ENCODE measurements at regions not wholly inside any gene's neighbourhood (a gene's known extent, or its start where the extent isn't known, plus 50 kb on each side); places are given as distances from the start of the nearest gene placed in this dataset.

DNA sequence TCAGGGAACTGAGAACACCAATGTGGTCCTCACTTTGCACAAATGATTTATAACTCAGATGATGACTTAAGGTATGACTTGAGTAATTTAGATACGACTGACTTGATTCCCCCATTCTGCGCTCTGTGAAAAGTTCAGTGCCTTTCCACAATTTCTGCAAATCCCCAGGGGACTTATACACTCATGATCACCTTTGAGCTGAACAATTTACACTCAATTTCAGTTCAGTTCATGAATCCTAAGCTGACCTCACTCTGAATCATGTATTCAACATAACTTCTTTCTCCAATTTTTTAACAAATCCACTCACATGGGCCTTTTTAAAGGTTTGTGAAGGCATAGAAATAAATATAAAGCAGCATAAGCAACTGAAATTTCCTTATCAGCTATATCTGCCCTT lies 274.2 kb downstream of the FAM76B start:
- no peak for DNase-seq

DNA sequence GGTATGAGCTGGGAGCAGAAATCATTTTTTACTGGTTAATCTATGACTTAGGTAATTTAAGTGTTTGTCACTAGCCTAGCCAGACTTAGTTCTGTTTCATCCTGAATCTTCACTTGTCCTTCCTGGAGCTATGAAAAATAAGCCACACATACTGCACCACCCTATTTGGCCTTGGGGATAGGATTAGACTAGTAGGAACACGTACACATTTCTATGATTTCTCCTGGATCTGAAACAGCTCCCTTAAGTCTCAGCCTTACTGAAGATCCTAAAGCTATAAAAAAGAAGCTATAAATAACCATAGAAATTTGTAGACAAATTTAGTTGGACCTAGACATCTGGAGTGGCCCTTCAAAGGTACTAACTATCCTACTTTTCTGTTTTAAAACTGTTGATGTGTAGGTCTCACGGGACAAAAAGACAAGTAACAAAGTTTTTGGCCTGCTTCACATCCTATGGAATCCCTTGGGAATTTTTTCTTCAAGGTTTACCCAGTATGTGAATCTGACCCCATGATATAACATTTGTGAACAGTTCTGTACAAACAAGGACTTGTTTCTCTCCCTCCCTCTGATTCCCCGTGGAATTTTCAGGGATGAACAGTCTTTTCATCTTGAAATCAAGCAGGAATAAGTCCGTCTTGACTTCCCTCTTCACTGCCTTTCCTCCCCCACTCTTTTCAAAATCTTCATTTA lies 275.0 kb downstream of the FAM76B start:
- DNase-seq, result peak in 1 of 3 donors; percentile 44

DNA sequence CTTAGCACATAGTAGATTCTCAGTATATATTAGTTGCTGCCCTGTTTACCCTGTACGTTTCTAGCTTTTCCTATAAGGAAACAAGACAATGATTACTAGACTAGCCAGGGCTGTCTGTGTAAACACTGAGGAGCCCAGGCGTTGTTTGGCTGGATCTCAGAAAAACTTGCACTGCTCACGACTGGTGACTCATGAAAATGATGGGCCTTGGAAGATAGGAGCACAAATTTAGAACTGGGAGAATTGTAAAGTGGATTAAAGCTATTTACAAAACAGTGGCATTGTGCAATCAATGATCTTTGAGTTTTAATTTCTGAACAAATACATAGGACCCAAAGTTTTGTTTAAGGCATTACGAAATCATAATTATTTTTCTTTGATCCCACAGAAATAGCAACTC lies 276.9 kb downstream of the FAM76B start:
- peak; percentile 67 to 87 (median 80) for DNase-seq

DNA sequence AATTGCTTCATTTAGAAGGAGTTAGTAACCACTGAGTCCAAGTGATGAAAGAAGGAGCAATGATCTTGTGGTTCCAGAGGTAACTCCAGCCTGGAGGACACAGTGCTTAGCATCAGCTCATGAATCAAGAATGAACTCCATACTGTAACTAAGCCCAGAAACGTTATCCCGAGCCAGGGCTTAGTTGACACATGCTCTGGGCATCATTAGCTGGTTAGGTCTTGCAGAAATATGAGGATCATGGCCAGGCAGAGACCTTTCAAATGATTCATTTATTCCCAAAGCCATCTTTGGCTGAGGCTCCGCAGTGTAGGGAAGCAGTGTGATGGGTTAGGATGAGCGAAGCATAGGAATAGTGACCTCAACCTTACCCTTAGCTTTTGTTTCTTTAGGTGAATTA lies 277.4 kb downstream of the FAM76B start:
- DNase-seq, result peak in 1 of 3 donors; percentile 88

DNA sequence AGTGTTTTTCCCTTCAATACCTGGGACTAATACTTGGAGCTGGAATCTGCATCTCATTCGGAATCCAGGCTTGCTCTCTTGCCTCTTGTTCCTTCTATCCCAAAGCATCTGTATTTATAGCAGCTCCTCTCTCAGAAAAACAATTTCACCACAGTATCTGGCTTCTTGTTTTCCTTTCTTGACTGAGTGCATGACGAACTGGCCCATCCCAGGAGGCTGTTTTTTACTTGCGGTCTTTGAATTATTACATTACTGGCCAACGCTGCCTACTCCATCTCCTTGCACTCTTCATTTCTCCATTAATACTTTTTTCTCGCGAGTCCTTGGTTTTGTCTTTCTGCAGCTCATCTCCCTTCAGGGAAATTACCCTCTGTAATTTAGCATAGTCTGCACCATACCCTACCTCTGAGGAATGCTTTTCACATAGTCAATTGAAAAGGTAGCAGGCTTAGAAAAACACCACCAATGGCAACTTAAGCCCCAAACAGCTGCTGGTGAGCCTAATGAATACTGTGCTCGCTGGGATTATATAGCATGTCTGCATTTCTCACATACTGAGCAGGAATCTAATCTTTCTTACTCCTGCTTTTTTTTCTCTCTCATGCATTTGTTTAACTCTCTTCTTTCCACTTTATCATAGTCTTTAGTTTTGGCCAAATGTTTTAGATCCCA lies 277.4 kb upstream of the SESN3 start:
- DNase-seq, result peak in 1 of 3 donors; percentile 31

DNA sequence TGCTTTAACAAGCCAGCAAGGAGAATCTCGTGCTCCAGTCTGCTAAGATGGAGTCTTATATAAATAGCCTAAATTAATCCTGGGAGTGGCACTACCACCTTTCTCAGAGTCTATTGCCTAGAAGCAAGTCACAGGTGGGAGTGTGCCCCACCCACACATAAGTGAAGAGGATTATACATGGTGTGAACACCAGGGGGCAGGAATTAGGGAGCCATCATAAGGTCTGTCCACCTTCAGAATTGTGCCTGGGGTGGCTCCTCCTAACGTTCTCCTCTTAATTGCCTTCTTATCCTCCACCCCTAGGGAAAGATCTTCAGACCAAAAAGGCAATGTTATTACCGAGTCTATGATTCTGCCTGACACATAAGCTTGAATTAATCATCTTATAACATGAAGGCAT lies 276.8 kb upstream of the SESN3 start:
- no peak for DNase-seq

DNA sequence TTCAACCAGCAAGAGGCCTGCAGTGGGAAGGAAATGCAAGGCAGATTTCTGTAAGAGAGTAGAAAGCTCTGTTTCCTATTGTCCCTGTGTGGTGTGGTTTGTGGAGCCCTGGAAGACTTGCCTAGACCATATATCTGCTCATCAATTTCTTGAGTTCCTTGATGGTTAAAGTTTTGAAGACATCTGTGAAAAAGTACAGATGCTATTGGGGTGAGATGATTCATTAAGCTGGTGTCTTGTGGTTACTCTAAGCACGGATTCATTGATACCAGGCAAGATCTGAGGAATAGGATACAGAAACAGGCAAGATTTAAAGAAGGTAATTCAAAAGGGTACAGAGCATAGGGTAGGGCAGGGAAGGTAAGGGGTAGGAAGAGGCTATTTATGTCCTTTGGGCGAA lies 275.8 kb upstream of the SESN3 start:
- no peak for DNase-seq

DNA sequence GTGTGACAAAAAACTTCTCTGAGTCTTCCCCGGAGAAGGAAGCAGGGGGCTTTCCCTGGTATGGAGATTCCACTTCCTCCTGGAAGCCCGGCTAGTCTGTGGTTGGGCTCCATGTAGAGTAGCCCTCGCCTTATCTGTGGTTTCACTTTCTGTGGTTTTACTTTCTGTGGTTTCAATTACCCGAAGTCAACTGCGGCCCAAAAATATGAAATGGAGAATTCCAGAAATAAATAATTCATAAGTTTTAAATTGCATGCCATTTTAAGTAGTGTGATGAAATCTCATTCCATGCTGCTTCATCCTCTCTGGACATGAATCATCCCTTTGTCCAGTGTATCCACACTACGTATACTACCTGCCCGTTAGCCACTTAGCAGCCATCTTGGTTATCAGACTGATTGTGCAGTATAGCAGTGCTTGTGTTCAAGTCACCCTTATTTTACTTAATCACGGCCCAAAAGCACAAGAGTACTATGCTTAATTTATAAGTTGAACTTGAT lies 275.0 kb upstream of the SESN3 start:
- peak in 1 of 3 donors; percentile 62 for DNase-seq

DNA sequence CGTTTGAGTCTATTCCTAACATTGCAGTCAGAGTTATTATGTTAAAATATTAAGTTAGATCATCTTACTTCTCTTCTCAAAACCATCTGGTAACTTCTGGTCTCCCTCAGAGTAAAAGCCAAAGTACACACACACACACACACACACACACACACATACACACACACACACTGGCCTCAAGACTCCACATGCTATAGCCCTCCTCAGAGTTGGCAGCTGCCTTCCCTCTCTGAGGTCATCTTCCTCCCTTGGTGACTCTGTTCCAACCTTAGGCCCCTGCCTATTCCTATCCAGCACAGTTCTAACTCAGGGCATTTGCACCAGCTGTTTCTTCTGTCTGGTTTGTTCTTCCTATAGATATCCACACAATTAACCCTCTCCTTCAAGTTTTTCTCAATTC lies 272.0 kb upstream of the SESN3 start:
- DNase-seq, result peak in 1 of 3 donors; percentile 24

DNA sequence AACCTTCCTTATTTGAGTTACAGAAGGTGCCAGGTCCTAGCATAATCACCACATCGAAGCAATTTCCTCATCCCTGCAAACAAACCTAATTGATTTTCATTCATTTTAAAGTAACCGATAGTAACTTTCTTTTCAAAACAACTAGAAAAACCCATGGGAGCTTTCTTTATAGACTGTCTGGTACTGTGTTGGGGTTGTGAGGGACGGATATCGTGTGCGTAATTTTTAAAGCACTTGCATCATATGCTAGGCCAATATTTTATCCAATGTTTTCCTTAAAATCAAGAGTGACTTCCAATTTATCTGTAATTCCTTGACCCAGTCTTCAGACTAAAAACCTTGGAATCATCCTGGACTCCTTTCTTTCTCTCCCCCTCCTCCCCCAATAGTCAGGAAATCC lies 271.5 kb upstream of the SESN3 start:
- no peak for DNase-seq

DNA sequence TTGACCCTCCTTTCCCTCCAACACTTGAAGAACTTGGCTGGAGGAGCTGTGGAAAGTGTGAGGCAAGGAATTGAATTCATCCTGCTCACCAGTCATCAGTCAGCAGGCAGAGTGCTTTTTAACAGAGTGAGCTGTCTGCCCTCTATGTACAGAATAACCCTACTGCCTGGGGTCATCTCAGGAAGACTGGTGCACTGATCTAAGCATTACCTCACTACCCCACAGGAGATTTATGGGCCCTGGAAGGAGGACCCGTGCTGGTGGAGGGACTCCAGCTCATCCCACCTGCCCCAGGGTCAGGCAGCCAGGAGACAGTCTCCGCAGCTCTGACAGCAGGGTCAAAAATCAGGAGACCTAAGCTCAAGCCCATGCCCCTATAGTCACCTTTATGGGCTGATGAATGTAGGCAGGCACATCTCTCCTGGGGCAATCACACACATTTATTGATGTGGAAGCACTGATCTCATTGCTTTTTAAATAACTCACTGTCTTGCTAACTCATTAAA lies 270.8 kb upstream of the SESN3 start:
- peak in 1 of 3 donors; percentile 43 for DNase-seq

DNA sequence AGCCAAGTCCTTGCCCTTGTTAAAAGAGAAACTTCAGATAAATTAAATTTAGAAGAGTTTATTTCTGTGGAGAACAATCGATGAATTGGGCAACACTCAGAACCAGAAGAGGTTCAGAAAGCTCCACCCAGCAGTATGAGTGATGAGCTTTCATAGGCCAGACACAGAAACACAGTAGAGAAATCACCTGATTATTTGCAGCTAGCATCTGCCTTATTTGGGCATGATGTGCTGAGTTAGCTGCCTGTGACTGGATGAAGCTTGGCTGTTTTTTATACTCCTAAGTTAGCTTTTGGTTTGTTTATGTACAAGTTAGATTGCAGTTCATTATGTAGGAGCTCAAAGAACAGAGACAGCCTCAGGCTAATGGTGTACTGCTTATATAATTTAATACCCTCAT lies 269.5 kb upstream of the SESN3 start:
- no peak for DNase-seq

DNA sequence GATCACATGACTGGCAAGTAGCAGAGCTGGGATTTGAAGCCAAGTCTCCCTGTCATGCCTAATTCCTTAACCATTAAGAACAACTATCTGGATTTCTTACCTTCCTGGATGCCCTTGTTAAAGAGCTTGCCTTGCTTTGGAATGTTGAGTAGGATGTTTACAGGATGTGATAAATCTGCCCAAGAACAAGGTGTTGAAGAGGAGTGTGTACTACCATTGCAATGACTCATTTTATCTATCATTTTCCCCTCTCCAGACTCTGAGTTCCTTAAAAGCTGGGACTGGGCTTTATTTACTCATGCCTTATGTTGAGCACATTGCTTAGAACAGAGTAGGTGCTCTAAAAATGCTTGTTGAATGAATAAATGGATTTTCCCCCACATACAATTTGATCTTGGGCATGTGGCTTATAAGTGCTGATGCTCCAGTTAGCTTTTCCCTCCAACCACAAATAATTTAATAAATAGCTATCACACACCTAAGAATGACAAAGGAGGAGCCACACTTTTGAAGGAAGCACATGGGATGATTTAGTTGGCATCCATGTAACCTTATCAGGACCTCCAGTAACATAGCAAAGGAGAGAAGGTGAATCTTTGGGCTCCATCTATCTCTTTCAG lies 268.6 kb upstream of the SESN3 start:
- peak in 1 of 3 donors; percentile 87 for DNase-seq

DNA sequence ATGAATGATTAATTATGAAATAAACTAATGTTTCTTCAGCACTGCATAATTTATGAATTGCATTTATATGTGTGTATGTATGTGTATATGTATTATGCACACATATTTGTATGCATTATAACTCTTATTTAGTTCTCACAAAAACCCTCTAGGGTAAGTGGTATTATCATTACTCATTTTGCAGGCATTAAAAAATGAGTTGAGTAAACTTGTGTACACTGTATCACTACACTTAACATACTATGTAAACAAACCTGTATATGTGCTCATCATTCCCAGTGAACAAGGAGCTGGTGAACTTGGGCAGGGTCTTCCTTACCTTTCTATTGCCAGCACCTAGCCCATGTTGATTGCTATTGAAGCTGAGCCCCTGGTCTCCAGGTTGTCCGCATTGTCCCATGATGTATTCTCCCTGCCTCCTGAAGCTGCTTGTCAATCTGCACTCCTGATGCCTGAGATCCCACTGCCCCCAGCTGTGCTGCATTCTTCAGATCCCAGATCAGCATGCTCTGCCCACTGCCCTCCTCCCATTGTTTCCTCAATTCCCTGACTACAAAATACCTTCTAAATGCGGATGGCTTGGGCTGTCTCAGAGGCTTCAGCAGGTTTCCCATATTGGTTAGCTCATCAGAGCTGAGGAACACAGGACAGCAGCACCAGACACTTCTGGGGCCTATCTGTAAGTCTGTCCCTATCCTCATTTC lies 267.9 kb upstream of the SESN3 start:
- no peak for DNase-seq

DNA sequence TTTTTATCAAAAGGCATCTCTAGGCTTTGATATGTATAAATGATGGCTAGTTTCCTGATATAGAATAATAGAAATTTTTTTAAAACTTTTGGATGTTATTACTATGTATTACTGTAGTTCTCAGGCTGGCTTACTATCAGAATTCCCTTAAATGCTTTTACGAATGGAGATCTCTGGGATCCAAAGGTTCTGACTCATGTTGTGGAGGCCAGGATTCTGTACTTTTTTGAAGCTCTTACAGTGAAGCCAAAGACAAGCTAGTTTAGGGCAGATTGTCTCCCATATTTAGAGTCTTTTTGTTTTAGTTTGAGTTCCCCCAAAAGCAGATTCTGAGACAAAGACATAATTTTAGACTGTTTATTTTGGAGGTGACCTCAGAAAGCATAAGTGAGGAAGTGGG lies 265.9 kb upstream of the SESN3 start:
- peak in 1 of 3 donors; percentile 48 for DNase-seq

DNA sequence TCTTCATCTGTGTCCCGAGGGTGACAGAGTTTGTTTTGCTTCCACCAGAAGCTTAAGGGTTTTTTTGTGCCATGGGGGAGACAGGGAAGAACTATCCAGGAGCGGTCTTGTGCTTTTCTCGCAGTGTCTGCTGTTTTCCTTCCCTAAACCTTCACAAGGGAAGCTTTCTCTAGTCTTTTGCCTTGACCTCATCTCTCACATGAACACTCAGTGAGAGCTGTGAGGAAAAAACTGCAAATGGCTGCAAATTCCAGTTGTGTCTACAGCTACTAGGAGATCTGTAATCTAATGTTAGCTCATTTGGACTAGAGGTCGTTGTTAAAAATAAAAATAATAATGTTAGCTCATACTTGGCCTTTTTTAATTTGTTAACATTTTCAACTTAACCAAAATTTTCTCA lies 264.7 kb upstream of the SESN3 start:
- peak in 1 of 3 donors; percentile 33 for DNase-seq

DNA sequence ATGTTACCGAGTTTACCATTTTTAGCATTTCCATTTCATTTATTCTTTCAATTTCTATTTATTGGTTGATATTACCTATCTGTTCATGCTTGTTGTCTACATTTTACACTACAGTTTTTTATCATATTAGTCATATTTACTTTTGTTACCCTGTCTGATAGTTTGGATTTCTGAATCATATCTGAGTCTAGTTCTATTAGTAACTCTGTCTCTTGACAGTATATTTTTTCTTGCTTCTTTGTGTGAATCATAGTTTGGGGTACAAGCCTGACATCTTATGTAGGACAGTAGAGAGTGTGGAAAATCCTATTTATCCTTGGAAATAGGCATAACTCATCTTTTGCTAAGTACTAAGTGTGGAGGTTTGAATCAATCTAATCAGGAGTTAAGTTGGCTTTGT lies 263.9 kb upstream of the SESN3 start:
- no peak for DNase-seq

DNA sequence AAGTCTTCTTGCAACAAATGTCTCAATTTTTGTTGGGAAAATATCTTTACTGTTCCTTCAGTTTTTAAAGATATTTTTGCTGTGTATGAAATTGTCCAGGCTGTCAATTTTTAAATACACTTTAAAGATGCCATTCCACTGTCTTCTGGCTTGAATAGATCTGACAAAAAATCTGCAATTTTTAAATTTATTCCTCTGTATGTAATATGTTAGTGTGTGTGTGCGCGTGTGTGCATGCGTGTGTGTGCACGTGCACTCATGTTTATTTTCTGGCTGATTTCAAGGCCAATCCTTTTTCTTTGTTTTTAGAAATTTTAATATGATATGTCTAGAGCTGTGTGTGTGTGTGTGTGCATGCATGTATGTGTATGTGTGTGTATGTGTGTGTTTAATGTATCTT lies 263.2 kb upstream of the SESN3 start:
- no peak for DNase-seq

DNA sequence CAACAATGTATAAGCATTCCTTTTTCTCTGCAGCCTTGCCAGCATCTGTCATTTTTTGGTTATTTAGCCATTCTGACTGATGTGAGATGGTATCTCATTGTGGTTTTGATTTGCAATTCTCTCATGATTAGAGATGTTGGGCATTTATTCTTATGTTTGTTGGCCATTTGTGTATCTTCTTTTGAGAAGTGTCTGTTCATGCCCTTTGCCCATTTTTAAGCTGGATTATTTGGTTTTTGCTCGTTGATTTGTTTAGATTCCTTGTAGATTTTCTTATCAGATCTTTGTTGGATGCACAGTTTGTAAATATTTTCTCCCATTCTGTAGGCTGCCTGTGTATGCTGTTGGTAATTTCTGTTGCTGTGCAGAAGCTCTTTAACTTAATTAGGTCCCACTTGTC lies 259.6 kb upstream of the SESN3 start:
- DNase-seq, result no peak

DNA sequence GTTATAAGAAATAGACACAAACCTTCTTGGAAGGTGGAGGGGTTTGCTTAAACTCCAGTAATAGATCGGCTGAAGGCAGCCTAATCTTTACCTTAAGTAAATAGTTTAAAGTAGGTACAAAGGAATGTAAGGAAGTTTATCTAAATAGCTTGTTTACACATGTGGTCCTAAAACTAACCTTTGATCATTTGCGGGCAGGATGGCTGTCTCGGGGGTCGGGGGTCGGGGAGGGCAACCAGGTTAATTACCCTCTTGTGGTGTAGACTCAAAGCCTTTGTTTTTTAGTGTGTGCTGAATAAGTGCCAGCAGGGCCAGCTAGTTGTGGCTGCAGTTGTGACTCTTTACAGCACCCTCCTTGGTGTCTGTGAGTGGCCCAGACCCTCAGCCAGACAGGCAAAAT lies 256.9 kb upstream of the SESN3 start:
- DNase-seq, result no peak

DNA sequence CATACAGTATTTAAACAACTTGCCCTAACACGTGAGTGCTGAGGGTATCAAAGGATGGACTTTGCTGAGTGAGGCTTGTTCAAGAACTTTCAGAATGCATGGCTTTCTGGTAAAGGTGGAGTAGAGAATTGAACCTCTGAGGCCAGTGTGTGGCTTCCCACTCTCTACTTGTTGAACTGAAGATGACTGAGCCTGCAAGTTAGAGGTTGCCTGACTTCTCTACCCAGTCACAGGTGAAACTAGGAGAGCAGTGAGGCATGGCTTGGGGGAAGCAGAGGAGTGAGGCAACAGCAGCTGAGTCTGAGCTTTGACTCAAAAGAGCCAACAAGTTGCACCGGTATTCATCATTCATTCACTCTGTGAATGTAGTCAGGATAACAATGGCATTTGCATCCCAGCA lies 256.4 kb upstream of the SESN3 start:
- no peak for DNase-seq

DNA sequence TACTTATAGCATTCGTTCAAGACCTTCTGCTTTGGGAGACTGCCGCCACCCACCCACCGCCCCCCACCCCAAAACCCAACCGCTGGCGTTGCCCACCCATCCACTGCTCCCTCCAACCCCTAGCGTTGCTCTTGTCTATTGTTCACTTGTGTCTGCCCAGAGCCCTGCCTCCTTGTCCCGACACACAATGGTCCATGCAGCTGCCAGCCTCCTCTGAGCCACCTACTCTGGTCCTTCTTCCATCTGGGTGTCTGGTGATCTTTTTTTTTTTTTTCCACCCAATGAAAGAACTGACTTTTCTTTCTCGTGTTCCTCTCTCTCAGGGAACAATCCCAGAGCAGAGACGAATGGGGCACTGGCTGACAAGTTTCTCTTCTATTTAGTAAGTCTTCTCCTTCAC lies 256.0 kb upstream of the SESN3 start:
- DNase-seq, result no peak

All from muscle of back (tissue), 3 donors.